ENCODE measurements at regions not wholly inside any gene's neighbourhood (a gene's known extent, or its start where the extent isn't known, plus 50 kb on each side); places are given as distances from the start of the nearest gene placed in this dataset.

DNA sequence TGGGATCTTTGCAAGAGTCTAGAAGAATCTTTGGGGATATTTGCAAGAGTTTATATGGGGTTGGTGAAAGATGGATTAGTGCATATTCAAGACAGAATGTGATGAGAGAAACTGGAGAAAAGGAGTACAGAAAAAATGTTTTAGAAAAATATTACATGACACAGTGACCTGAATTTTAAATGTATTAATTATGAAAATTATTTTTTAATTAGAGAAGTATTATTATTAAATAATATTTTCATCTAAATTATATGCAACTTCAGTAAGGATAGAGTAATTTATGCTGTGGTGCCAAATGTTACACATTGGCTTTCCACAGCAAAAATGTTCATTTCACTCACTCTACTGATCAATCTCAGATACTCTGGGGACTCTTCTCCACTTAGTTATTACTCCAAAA lies 1442.8 kb upstream of the SLC39A10 start:
- no peaks in the 10 kb centered on the region for H3K9me3 ChIP-seq (ENCODE audit: control insufficient read depth in 1 of 2, insufficient read depth in 1 of 2, low read depth in 1 of 2, low read length in 2 of 2)
- CTCF ChIA-PET = no interaction called here
- H3K9ac ChIP-seq (ENCODE audit: low read length) = no peak overlapping the region
- no peak for ATAC-seq
- no peak overlapping the region for H3K27ac ChIP-seq (ENCODE audit: low read depth, low read length)
- H2AFZ ChIP-seq (ENCODE audit: low read depth, low read length, poor library complexity, severe bottlenecking) = no peak overlapping the region
- H3K27me3 ChIP-seq (ENCODE audit: insufficient read depth, low read length) = no peaks in the 10 kb centered on the region
- RAD21 ChIA-PET (ENCODE audit: low non-redundant PET in 1 of 2, low total read pairs in 2 of 2, uncharacterized antibody in 2 of 2, unreplicated experiment in 2 of 2) = no interaction called here
- no peak overlapping the region for H3K4me3 ChIP-seq (replicated peaks in 1 of 2; ENCODE audit: low read depth in 1 of 2, low read length in 2 of 2)
- DNase-seq (ENCODE audit: low read depth, low spot score) = no peak
- TF ChIP-seq ZFX (IDR thresholded peaks at IDR 0.05) = no peak
- H4K20me1 ChIP-seq (ENCODE audit: insufficient read depth) = no peaks in the 10 kb centered on the region
- BruUV-seq (replicated peaks) = no TSS peak
- intact Hi-C loops (cut with micrococcal nuclease) = no loop called here
- no peaks in the 10 kb centered on the region for H3K36me3 ChIP-seq (ENCODE audit: control insufficient read depth in 1 of 2, insufficient read depth in 2 of 2, low read length in 2 of 2)
- no peaks in the 10 kb centered on the region for H3K79me2 ChIP-seq (ENCODE audit: insufficient read depth, low read length)
- H3K4me2 ChIP-seq (ENCODE audit: low read length) = no peak overlapping the region
- H3K9me2 ChIP-seq (ENCODE audit: insufficient read depth) = no peaks in the 10 kb centered on the region
- no peaks in the 10 kb centered on the region for H3K4me1 ChIP-seq (ENCODE audit: control insufficient read depth in 1 of 2, insufficient read depth in 2 of 2, low read length in 2 of 2)
- POLR2A ChIA-PET = no interaction called here

- Histone ChIP-seq H2AFZ (ENCODE audit: low read depth, low read length, poor library complexity, severe bottlenecking) (no peak overlapping the region), H3K27ac (ENCODE audit: low read depth, low read length) (no peak overlapping the region), H3K9me3 (ENCODE audit: control insufficient read depth in 1 of 2, insufficient read depth in 1 of 2, low read depth in 1 of 2, low read length in 2 of 2) (no peaks in the 10 kb centered on the region), H3K9ac (ENCODE audit: low read length) (no peak overlapping the region), H4K20me1 (ENCODE audit: insufficient read depth) (no peaks in the 10 kb centered on the region), H3K27me3 (ENCODE audit: insufficient read depth, low read length) (no peaks in the 10 kb centered on the region), H3K9me2 (ENCODE audit: insufficient read depth) (no peaks in the 10 kb centered on the region), H3K4me2 (ENCODE audit: low read length) (no peak overlapping the region), H3K4me3 (replicated peaks in 1 of 2; ENCODE audit: low read depth in 1 of 2, low read length in 2 of 2) (no peak overlapping the region), H3K79me2 (ENCODE audit: insufficient read depth, low read length) (no peaks in the 10 kb centered on the region), H3K4me1 (ENCODE audit: control insufficient read depth in 1 of 2, insufficient read depth in 2 of 2, low read length in 2 of 2) (peaks cover 0 to 9% of the 10 kb centered on the region in 2 experiments; a peak in 2 of 4 replicates), H3K36me3 (ENCODE audit: control insufficient read depth in 1 of 2, insufficient read depth in 2 of 2, low read length in 2 of 2) (no peaks in the 10 kb centered on the region)
- TF ChIP-seq, protein P1, sequence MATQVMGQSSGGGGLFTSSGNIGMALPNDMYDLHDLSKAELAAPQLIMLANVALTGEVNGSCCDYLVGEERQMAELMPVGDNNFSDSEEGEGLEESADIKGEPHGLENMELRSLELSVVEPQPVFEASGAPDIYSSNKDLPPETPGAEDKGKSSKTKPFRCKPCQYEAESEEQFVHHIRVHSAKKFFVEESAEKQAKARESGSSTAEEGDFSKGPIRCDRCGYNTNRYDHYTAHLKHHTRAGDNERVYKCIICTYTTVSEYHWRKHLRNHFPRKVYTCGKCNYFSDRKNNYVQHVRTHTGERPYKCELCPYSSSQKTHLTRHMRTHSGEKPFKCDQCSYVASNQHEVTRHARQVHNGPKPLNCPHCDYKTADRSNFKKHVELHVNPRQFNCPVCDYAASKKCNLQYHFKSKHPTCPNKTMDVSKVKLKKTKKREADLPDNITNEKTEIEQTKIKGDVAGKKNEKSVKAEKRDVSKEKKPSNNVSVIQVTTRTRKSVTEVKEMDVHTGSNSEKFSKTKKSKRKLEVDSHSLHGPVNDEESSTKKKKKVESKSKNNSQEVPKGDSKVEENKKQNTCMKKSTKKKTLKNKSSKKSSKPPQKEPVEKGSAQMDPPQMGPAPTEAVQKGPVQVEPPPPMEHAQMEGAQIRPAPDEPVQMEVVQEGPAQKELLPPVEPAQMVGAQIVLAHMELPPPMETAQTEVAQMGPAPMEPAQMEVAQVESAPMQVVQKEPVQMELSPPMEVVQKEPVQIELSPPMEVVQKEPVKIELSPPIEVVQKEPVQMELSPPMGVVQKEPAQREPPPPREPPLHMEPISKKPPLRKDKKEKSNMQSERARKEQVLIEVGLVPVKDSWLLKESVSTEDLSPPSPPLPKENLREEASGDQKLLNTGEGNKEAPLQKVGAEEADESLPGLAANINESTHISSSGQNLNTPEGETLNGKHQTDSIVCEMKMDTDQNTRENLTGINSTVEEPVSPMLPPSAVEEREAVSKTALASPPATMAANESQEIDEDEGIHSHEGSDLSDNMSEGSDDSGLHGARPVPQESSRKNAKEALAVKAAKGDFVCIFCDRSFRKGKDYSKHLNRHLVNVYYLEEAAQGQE (IDR thresholded peaks at IDR 0.05; ENCODE audit: low read depth) = no peak
- no peak for TF ChIP-seq FOSL1 (IDR thresholded peaks at IDR 0.05; ENCODE audit: low read depth)
- BruUV-seq (replicated peaks) = no TSS peak
- ChIA-PET RAD21 (ENCODE audit: low non-redundant PET in 1 of 2, low total read pairs in 2 of 2, uncharacterized antibody in 2 of 2, unreplicated experiment in 2 of 2) (no interaction called here), POLR2A (no interaction called here), CTCF (no interaction called here)
- ATAC-seq = no peak
- no peak for DNase-seq (ENCODE audit: low read depth, low spot score)
- intact Hi-C loops (cut with micrococcal nuclease) = no loop called here
Observed at GRCh38 chr2:194205568-194206227, 1451.3 kb upstream of the SLC39A10 start.

All from HCT116 (cell line).